Panc1 (cell line): ENCODE measurements at regions not wholly inside any gene's neighbourhood (a gene's known extent, or its start where the extent isn't known, plus 50 kb on each side); places are given as distances from the start of the nearest gene placed in this dataset.

Experiments used
- CTCF ChIP-seq: fragments of 450-650 bp; IDR thresholded peaks from 2 replicates; pipeline ENCODE4 v1.5.1; 2017; ENCODE audit warnings: mild to moderate bottlenecking
- POLR2AphosphoS5 ChIP-seq: IDR thresholded peaks from 2 replicates; pipeline ENCODE4 v1.6.1; 2012; ENCODE audit warnings: mild to moderate bottlenecking, low read depth, low read length, moderate library complexity
- TCF7L2 ChIP-seq: IDR thresholded peaks from 2 replicates; pipeline ENCODE4 v1.6.1; 2011; ENCODE audit warnings: mild to moderate bottlenecking, low read depth, low read length, inconsistent platforms
- TF ChIP-seq, protein P1 (sequence below), 2 experiments: IDR thresholded peaks; 2 replicates each; pipeline ENCODE4 v1.6.1; 2011 to 2012; ENCODE audit warnings: low read depth in 2 of 2, control low read depth in 1 of 2, low read length in 1 of 2, mild to moderate bottlenecking in 1 of 2, moderate library complexity in 1 of 2; ENCODE audit not compliant: insufficient read depth in 1 of 2

GRCh38 chr17:20941872-20942271 lies 100.9 kb downstream of the USP22 start:
- TF ChIP-seq CTCF, result no peak
- TF ChIP-seq POLR2AphosphoS5, result no peak
- no peak for TF ChIP-seq TCF7L2
- TF ChIP-seq, protein P1, sequence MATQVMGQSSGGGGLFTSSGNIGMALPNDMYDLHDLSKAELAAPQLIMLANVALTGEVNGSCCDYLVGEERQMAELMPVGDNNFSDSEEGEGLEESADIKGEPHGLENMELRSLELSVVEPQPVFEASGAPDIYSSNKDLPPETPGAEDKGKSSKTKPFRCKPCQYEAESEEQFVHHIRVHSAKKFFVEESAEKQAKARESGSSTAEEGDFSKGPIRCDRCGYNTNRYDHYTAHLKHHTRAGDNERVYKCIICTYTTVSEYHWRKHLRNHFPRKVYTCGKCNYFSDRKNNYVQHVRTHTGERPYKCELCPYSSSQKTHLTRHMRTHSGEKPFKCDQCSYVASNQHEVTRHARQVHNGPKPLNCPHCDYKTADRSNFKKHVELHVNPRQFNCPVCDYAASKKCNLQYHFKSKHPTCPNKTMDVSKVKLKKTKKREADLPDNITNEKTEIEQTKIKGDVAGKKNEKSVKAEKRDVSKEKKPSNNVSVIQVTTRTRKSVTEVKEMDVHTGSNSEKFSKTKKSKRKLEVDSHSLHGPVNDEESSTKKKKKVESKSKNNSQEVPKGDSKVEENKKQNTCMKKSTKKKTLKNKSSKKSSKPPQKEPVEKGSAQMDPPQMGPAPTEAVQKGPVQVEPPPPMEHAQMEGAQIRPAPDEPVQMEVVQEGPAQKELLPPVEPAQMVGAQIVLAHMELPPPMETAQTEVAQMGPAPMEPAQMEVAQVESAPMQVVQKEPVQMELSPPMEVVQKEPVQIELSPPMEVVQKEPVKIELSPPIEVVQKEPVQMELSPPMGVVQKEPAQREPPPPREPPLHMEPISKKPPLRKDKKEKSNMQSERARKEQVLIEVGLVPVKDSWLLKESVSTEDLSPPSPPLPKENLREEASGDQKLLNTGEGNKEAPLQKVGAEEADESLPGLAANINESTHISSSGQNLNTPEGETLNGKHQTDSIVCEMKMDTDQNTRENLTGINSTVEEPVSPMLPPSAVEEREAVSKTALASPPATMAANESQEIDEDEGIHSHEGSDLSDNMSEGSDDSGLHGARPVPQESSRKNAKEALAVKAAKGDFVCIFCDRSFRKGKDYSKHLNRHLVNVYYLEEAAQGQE (IDR thresholded peaks at IDR 0.05; ENCODE audit: insufficient read depth in 1 of 2, low read depth in 2 of 2, low read length in 1 of 2), result no peak
